GM23248 (cell line): ENCODE measurements at regions not wholly inside any gene's neighbourhood (a gene's known extent, or its start where the extent isn't known, plus 50 kb on each side); places are given as distances from the start of the nearest gene placed in this dataset.

ENCODE experiments used
- DNase-seq: peaks from one replicate; pipeline ENCODE4 v3.0.0-alpha.2; 2015
- H2AFZ ChIP-seq: fragments of 200-600 bp; sonication (generic); 2 replicates; pipeline ENCODE4 v1.6.1; 2016; ENCODE audit warnings: antibody characterized with exemption
- H3F3A ChIP-seq: fragments of 200-600 bp; sonication (generic); 2 replicates; pipeline ENCODE4 v1.6.1; 2016; ENCODE audit warnings: mild to moderate bottlenecking, antibody characterized with exemption, mixed run types; ENCODE audit not compliant: insufficient read depth
- H3K27ac ChIP-seq: fragments of 200-600 bp; sonication (generic); 2 replicates; pipeline ENCODE4 v1.5.1; 2016; ENCODE audit warnings: mild to moderate bottlenecking
- H3K27me3 ChIP-seq: fragments of 200-600 bp; sonication (generic); replicated peaks from 2 replicates; pipeline ENCODE4 v1.6.1; 2016; ENCODE audit warnings: mild to moderate bottlenecking; ENCODE audit not compliant: insufficient read depth
- H3K36me3 ChIP-seq: fragments of 200-600 bp; sonication (generic); 2 replicates; pipeline ENCODE4 v1.6.1; 2016; ENCODE audit warnings: low read depth, mild to moderate bottlenecking
- H3K4me1 ChIP-seq: fragments of 200-600 bp; sonication (generic); 2 replicates; pipeline ENCODE4 v1.6.1; 2016; ENCODE audit warnings: mild to moderate bottlenecking; ENCODE audit not compliant: insufficient read depth
- H3K4me2 ChIP-seq: fragments of 200-600 bp; sonication (generic); one replicate; pipeline ENCODE4 v1.6.1; 2016; ENCODE audit warnings: mild to moderate bottlenecking; ENCODE audit not compliant: unreplicated experiment
- H3K4me3 ChIP-seq: fragments of 200-600 bp; sonication (generic); 2 replicates; pipeline ENCODE4 v1.5.1; 2016; ENCODE audit warnings: mild to moderate bottlenecking
- H3K79me2 ChIP-seq: fragments of 200-600 bp; sonication (generic); 2 replicates; pipeline ENCODE4 v1.6.1; 2016; ENCODE audit warnings: mild to moderate bottlenecking; ENCODE audit not compliant: insufficient read depth
- H3K9ac ChIP-seq: fragments of 200-600 bp; sonication (generic); 2 replicates; pipeline ENCODE4 v1.6.1; 2016; ENCODE audit warnings: mild to moderate bottlenecking
- H3K9me2 ChIP-seq: fragments of 200-600 bp; sonication (generic); 2 replicates; pipeline ENCODE4 v1.6.1; 2016; ENCODE audit warnings: mixed run types, mild to moderate bottlenecking, moderate library complexity; ENCODE audit not compliant: insufficient read depth
- H3K9me3 ChIP-seq: fragments of 200-600 bp; sonication (generic); one replicate; pipeline ENCODE4 v1.6.1; 2017; ENCODE audit warnings: low read depth
- H4K20me1 ChIP-seq: fragments of 200-600 bp; sonication (generic); 2 replicates; pipeline ENCODE4 v1.6.0; 2016; ENCODE audit not compliant: insufficient read depth
- EZH2 ChIP-seq: fragments of 200-600 bp; sonication (generic); IDR thresholded peaks from 2 replicates; pipeline ENCODE4 v1.6.1; 2018; ENCODE audit warnings: antibody characterized with exemption, mild to moderate bottlenecking; ENCODE audit not compliant: insufficient read depth, poor library complexity, severe bottlenecking
- EZH2phosphoT487 ChIP-seq: fragments of 200-600 bp; sonication (generic); IDR thresholded peaks from 2 replicates; pipeline ENCODE4 v1.6.1; 2018; ENCODE audit warnings: antibody characterized with exemption, moderate library complexity, mild to moderate bottlenecking, low read depth; ENCODE audit not compliant: insufficient read depth
- WGBS, 2 experiments: methylation state at CpG; one replicate each; pipeline ENCODE4 v1.1.6; 2015 to 2017; ENCODE audit warnings: low lambda C conversion rate in 2 of 2, low coverage in 1 of 2; ENCODE audit errors: missing lambda C conversion rate in 2 of 2; 5-methylcytosine and 5-hydroxymethylcytosine counted together
- in situ Hi-C: fragments of 300-500 bp; cut with MboI; formaldehyde crosslinking; loops from 2 replicates; pipeline ENCODE4 v1.15.0; 2020

DNA sequence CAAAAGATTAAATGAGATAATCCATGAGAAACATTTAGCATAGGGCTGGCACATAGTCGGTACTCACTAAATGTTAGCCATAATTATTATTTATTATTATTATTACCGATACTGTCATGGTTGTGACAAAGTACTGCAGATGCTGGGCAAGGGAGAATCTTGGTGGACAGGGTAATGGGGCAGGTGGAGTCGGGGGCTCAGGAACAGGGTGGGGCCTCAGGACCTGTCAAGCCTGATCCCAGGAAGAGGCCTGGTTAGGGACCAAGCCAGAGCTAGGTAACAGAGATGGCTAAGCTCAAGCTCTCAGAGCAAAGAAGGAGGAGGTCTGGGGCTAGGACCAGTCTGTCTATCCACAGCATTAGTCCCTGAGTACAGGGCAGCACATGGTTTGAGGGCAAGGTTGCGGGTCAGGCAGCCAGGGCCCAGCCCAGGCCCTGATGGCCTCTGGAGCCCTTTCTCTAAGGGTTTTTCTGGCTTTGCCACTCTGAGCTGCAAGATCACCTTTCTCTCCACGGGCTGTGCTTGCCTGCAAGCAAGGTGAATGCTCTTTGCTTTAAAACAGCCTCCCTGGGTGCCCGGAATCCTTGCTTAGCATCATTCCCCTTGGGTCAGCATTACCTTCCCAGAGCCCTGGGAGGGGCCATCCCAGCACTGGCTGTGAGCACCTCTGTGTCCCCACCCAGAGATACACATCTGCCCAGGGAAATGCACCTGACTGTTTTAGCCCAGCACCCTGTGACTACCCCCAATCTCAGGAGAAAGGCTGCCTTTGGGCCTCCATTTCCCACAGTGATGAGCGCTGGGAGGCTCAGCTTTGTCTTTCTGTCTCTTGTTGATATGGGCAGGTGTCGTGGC is 572.0 kb downstream of the PTPRU start:
- DNase-seq: no peak
- Histone ChIP-seq H2AFZ (no peak overlapping the region), H3K4me2 (no peak overlapping the region), H3K9ac (no peak overlapping the region), H3K4me3 (no peak overlapping the region), H3F3A (no peaks in the 10 kb centered on the region), H3K9me3 (no peaks in the 10 kb centered on the region), H3K9me2 (no peaks in the 10 kb centered on the region), H4K20me1 (no peaks in the 10 kb centered on the region), H3K79me2 (no peaks in the 10 kb centered on the region), H3K27me3 (no peaks in the 10 kb centered on the region), H3K27ac (no peak overlapping the region), H3K36me3 (no peaks in the 10 kb centered on the region), H3K4me1 (no peaks in the 10 kb centered on the region)
- WGBS, 2 experiments: 41 to 45% methylated on average over 8 of the region's 8 CpGs
- in situ Hi-C loops: no loop called here
- TF ChIP-seq EZH2phosphoT487 (no peak), EZH2 (no peak)

GRCh38 chr1:29807689-29808088 is 571.4 kb downstream of the PTPRU start:
- no peaks in the 10 kb centered on the region for H3K9me2 ChIP-seq
- no peak overlapping the region for H3K4me3 ChIP-seq
- TF ChIP-seq EZH2 (no peak), EZH2phosphoT487 (no peak)
- H3K4me2 ChIP-seq: no peak overlapping the region
- H3K9ac ChIP-seq: no peak overlapping the region
- H3K27me3 ChIP-seq: no peaks in the 10 kb centered on the region
- H3K9me3 ChIP-seq: no peaks in the 10 kb centered on the region
- in situ Hi-C loops: no loop called here
- no peaks in the 10 kb centered on the region for H3K79me2 ChIP-seq
- H4K20me1 ChIP-seq: no peaks in the 10 kb centered on the region
- H3K27ac ChIP-seq: no peak overlapping the region
- no peaks in the 10 kb centered on the region for H3F3A ChIP-seq
- no peaks in the 10 kb centered on the region for H3K36me3 ChIP-seq
- no peaks in the 10 kb centered on the region for H3K4me1 ChIP-seq
- WGBS, 2 experiments: 55 to 57% methylated on average over 5 of the region's 5 CpGs
- DNase-seq: no peak
- H2AFZ ChIP-seq: no peak overlapping the region

- TF ChIP-seq EZH2 (no peak), EZH2phosphoT487 (no peak)
- H3F3A ChIP-seq: no peaks in the 10 kb centered on the region
- H3K4me2 ChIP-seq: no peak overlapping the region
- H3K27ac ChIP-seq: no peak overlapping the region
- no peaks in the 10 kb centered on the region for H3K9me2 ChIP-seq
- H3K9me3 ChIP-seq: no peaks in the 10 kb centered on the region
- 26 to 32% methylated on average over 4 of the region's 4 CpGs for WGBS, 2 experiments
- no peaks in the 10 kb centered on the region for H3K27me3 ChIP-seq
- H2AFZ ChIP-seq: no peak overlapping the region
- no peaks in the 10 kb centered on the region for H3K36me3 ChIP-seq
- no peaks in the 10 kb centered on the region for H4K20me1 ChIP-seq
- no peak for DNase-seq
- in situ Hi-C loops: no loop called here
- no peak overlapping the region for H3K4me3 ChIP-seq
- H3K79me2 ChIP-seq: no peaks in the 10 kb centered on the region
- no peak overlapping the region for H3K9ac ChIP-seq
- no peaks in the 10 kb centered on the region for H3K4me1 ChIP-seq
These were observed 570.5 kb downstream of the PTPRU start for GRCh38 chr1:29806646-29807319.

GRCh38 chr1:29805896-29806160 is 569.5 kb downstream of the PTPRU start:
- WGBS, 2 experiments: 36% methylated on average over 4 of the region's 4 CpGs
- no peak overlapping the region for H2AFZ ChIP-seq
- in situ Hi-C loops: no loop called here
- no peak overlapping the region for H3K4me3 ChIP-seq
- H3K79me2 ChIP-seq: no peaks in the 10 kb centered on the region
- H3K27ac ChIP-seq: no peak overlapping the region
- no peaks in the 10 kb centered on the region for H3K4me1 ChIP-seq
- H3K9me2 ChIP-seq: no peaks in the 10 kb centered on the region
- H3K27me3 ChIP-seq: no peaks in the 10 kb centered on the region
- H3K9me3 ChIP-seq: no peaks in the 10 kb centered on the region
- H3K36me3 ChIP-seq: no peaks in the 10 kb centered on the region
- H3K9ac ChIP-seq: no peak overlapping the region
- DNase-seq: no peak
- no peak for TF ChIP-seq EZH2
- no peak for TF ChIP-seq EZH2phosphoT487
- no peaks in the 10 kb centered on the region for H3F3A ChIP-seq
- H4K20me1 ChIP-seq: no peaks in the 10 kb centered on the region
- no peak overlapping the region for H3K4me2 ChIP-seq
